CD4-positive, alpha-beta T cell treated with Interleukin-21 for 1 hour (primary cell): ENCODE measurements at regions not wholly inside any gene's neighbourhood (a gene's known extent, or its start where the extent isn't known, plus 50 kb on each side); places are given as distances from the start of the nearest gene placed in this dataset.

Experiments used
- DNase-seq: peaks from one replicate; pipeline ENCODE4 v3.0.0-alpha.2; 2020

DNA sequence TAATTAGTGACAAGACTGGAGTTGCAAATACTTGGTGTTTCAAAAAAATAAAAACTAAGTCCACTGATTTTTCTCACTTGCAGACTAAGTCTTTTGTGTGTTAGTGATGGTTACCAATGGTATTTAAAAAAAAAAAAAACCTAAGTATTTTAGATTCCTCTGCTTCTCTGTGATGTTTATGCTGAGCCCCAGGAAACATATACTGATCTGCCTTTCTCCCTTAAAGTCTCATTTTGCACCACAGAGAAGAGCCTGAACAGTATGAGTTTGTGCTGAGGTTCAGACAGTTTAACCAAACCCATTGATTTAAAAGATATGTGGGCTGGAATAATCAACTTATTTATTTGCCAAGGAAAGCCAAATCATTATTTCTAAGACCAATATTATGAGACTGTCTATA is 1305.0 kb downstream of the PCDH18 start:
- no peak for DNase-seq

DNA sequence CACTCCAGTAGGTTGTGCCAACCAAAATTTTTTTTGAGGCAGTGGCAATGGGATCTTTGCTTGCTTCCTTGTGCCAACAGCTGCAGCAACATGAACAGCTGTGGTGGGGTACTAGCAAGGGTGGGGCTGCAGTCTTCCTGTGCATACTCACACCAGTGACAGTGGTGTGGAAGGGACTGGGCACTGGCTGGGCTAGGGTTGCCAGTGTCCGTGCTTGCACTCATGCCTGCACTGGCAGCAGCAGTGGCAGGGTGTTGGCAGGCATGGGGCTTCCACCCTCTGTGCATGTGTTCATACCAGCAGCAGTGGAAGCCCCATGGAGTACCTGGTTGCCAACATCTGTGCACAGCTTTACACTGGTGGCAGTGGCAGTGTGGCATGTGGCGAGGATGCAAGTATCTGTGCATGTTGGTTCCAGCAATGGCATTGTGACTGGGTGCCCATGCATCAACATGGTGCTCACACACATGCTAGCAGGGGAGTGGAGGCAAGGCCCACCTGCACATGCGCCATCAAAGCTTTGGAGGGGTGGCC is 1312.6 kb downstream of the PCDH18 start:
- no peak for DNase-seq

DNA sequence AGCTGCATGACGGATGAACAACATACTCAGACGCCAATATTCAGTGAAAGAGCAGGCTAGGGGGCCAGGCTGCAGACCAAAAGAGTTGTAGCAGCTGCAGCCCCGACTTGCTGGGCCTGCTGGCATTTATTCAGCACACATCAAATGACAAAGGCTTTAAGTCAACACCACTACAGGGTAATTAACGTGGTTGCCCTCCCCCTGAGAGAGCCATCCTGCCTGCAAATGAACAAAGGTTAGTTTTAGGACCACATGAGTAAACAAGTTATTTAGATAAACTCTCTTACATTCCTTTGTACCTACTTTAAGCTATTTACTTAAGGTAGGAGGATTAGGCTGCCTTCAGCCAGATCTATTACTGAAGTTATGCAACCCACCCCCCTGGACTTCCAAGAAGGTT is 1329.1 kb downstream of the PCDH18 start:
- DNase-seq = no peak

DNA sequence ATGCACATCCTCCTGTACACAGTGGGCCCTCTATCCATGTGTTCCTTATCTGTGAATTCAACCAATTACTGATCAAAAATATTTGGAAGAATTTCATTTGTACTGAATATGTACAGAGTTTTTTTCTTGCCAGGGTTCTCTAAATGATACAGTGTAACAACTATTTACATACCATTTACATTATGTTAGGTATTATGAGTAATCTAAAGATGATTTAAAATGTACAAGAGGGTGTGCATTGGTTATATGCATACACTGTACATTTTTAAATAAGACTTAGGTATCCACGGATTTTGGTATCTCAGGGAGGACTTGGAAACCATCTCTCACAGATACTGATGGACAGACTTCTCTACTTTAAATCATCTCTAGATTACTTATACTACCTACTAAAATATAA is 1333.9 kb downstream of the PCDH18 start:
- no peak for DNase-seq

DNA sequence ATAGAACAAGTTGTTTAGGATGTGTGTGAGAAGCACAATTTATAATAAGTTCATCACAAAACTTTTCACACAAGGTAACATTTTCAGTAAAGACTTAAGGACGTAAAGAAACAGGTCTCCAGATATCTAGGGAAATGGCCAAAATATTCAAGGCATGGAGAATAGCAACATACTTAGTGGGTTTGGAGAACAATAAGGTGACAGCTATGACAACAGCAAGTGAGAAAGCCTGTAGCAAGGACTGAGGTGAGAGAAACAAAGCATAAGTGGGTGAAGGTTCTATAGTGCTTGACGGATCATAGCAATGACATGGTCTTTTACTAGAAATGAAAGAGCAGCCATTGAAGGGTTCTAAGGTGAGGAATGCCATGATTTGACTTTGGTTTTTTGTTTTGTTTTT is 1337.3 kb downstream of the PCDH18 start:
- no peak for DNase-seq

DNA sequence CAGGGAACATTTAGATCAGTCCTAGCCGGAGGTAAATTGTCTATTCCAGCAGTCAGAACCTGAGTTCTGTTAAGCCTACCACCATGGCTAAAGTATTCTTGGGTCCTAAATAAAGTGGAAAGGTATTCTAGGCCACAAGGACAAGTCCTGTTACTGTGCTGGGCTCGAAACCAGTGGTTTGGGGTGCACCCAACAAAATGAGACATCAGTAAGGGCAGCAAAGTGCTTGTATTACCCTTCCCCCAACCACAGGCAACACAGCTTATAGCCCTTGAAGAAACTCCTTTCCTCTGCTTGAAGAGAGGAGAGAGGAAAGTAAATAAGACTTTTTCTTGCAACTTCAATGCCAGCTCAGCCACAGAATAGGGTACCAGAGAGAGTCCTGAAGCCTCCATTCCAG is 1345.6 kb downstream of the PCDH18 start:
- DNase-seq = no peak

DNA sequence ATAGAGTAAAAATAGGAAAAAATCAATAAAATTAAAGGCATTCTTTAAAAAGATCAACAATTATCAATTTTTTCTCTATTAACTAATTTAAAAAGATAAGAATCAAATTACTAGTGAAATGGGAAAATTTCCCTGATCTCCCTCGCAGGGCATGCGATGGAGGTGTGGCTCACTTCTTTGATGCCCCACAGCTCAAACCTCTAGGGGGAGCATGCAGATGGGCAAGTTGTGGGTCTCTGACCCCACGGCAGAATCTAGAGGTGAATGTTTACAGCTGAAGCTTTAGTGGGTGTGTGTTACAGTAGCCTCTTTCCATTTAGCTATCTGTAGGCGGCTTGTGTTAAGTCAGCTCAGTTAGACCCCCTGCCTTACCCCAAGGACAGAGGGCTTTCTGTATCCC is 1348.8 kb downstream of the PCDH18 start:
- DNase-seq = no peak

DNA sequence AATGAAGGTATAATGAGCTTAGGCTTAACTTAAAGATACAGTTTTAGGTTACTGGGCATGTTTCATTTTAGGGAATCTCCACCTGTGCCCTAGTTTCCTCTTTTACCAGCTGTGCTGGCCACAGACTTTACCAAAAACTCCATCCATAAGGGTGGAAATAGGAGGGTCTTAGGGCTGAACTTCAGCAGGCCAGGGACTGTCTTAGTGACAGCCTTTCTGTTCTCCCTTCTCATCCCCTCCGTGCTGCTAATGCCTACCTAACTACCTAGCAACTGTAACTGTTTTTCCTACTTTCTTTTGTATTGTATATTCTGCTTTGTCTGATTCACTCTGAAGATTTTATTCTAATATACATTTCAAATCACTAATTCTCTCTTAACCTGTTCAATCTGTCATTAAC is 1375.3 kb downstream of the PCDH18 start:
- DNase-seq = no peak

DNA sequence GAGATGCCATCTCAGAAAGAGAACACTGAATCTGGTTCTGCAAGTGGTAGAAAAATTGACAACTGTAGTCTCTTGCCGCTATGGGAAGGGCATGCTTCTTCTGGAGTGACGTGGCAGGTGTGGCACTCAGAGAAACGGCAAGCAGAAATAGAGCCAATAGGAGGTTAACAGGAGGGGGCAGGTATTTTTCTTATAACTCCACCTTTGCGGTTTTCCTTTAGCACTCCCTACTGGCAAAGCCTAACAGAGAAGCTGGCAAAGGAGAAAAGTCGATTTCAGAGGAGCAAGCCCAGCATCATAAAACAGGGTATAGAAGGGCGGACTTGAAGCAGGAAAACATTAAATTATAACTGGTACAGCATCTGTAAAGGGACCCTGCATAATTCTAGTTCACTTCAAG is 1382.2 kb downstream of the PCDH18 start:
- DNase-seq = no peak

DNA sequence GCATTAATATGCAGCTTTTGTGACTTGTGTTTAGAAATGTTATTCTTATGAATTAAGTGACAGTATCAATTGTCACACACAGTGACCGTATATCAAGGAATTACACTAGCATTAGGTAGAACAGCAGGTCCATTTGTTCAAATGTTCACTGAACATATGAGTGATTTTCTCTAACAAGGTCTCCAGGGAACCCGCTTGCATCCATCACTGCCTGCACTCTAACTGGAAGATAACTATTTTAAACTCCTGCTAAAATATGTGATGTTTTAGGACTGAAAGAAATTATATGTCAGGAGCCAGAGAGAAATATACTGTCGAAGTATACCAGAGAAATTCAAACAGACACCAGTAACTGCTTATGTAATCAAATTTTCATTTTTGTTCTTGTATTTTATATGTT is 1395.7 kb downstream of the PCDH18 start:
- DNase-seq = no peak

DNA sequence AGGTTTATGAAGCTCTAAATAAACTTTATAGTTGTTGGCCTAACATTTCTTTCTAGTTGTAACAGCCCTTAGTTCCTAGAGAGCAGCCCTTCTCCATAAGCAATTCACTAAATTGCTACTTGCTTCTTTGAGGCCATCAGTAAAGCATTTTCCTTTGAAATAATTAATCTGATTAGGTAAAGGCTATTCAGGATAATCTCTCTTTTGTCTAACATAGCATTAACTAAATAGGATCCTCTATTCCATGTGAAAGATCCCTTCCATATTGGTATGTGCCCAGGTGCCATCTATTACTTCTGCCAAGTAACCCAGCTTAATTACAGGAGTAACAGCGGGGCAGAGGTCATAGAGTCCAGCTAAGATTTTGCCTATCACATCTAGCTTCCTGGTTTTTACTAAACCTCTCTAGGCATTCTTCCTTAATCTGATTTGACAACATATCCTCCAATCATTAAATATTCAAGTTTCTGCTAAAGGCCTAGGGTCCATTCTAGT is 1408.0 kb downstream of the PCDH18 start:
- no peak for DNase-seq

DNA sequence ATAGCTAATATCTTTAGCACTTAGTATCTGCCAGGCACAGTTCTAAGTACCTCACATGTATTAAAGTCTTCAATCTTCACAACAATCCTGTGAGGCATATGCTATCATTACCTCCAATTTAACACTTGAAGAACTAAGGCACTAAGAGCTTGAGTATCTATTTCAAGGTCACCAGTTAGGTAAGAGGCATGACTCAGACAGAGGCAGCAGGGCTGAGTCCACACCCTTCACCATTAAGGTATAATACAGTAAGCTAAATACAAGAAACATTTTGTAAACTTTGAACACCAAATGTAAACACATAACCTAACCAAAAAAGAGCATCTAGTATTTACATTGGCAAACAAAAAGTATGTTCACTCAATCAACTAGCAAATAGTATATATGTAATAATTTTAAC is 1410.9 kb downstream of the PCDH18 start:
- DNase-seq = no peak

DNA sequence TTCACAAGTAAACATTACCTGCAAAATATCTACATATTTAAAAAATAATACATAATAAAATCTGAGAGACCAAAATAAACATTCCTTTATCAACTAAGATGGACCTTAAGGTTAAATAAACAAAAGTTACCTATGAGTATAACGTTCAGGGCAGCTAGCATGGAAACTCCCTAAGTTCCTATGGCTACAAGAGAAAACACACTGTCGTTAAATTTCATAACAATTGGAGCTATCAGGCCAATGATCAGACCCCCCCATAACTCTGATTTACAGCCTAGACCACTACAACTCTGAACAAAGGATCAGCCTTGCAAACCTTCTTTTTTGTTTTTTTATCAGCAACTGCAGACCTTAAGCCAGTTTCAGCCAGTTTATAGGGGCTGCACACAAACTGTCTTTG is 1418.4 kb downstream of the PCDH18 start:
- DNase-seq = no peak

DNA sequence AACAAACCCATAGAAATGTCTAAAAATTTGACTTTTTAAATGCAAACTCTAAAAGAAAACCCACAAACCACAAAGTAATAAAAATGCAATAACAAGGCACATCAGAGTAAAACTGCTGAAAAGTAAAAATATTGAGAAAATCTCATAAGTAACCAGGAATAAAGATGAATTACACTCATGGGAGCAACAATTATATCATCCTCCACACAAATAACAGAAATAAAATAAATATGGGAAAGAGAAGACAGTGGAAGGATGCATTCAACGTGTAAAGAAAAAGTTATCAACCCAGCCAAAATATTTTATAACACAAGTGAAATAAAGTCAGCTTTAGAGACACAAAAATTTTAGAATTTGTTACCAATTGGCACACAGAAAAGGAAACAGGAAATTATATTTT is 1420.2 kb downstream of the PCDH18 start:
- DNase-seq = no peak

DNA sequence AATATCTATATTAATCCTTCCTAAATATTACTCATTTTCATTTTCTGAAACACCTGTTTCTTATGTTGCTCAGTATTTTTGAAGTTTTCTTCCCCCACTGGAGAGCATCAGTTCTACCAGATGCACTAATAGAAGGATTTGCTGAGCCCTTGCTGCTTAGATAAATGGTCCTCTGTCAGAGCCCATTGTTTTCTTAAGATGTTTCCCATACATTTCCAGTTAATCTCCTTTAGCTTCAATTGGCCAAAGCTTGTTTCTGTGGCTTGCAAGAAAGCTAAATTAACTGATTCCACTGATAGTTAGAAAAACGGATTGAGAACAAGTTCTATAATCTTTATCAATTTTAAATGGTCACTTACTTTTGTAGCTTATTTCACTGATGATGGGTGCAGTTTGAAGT is 1425.5 kb downstream of the PCDH18 start:
- DNase-seq = no peak

DNA sequence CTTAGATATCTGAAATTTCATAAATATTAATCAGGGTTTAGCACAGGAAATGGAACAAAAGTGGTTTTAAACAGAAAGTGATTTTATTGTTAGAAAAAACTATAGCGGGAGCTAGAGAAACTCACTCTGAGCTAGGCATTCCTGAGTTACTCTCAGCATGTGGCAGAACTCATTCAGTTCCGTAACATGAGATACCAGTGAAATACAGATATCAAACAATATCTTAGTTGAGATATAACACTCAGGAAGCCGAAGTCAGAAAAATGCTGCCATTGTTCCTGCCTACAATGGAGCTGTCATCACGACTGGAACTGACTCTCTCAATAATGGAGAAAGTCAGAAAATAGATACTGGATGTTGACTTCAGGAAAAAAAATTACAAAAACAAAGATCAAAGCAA is 1428.7 kb downstream of the PCDH18 start:
- DNase-seq = no peak

DNA sequence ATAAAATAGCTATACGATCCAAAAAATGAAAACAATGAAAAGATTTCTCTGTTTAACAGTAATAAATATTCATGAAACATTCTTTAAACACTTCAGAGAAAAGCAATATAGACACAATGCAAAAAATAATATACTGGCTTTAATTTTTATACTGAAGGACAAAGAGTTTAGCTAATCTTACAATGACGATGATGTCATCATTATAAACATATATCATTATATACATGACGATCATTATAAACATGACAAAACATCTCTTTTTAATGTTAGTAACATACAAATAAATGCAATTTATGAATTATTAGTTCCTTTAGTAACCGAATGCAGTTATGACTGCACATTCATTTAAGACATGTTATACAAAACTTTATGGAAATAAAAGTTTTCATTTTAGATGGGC is 1434.6 kb downstream of the PCDH18 start:
- DNase-seq = no peak

DNA sequence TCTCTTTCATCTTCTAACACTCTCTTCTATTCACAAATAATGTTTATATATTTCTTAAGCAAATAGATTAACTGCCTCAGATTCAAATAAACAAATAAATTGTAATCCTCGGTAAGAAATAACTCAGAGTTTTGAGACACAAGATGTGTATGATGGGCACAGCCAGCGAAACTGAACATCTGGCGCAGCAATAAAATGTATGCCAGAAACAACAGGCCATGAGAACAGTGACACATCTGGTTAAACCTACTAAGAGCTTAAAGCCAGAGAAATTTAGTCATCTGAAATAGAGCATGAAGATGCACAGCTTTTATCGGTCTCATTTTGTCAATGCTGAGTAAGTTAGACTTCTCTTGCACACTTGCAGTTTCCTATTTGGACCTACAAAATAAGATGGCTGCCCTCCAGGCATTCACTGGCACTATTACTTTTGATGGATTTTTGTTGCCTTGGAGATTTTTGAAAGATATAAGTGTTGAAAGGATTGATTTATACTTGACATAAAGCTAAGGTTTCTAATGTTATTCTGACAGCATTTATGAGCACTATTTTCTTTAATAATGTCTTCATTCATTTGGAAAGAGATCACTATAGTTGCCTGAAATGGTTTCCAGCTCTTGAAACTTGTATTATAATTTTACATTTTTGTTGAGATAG is 1444.0 kb downstream of the PCDH18 start:
- DNase-seq = no peak

DNA sequence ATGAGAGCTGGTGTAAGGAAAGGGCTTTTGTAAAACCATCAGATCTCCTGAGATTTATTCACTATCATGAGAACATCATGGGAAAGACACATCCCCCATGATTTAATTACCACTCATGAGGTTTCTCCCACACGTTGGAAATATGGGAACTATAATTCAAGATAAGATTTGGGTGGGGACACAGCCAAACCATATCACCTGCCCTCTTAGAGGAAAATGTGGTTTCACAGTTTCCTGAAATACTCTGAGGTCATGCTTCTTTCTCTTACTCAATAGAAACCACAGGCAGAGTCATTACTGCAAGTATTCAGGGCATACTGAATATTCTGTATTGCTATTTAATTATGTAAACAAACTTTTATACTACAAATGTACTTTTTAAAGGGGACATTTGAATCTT is 1453.3 kb downstream of the PCDH18 start:
- no peak for DNase-seq

DNA sequence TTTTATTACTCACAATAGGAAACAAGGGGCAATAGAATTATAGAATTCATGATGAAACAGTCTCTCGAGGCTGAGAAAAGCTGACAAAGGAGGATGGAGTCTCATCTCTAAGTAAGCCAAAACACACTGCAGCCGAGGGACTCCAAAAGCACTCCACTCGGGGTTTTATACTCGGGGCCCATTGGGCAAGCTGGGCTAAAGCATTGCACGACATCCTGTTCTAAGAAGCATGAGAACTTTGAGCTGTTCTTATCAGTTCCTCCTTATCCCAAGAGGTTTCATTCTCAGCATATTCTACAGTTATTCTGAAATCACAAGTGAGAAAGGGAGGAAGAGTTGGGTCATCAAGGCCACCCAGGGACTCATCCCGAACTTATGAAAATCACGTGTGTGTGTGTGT is 1475.5 kb downstream of the PCDH18 start:
- DNase-seq = no peak

DNA sequence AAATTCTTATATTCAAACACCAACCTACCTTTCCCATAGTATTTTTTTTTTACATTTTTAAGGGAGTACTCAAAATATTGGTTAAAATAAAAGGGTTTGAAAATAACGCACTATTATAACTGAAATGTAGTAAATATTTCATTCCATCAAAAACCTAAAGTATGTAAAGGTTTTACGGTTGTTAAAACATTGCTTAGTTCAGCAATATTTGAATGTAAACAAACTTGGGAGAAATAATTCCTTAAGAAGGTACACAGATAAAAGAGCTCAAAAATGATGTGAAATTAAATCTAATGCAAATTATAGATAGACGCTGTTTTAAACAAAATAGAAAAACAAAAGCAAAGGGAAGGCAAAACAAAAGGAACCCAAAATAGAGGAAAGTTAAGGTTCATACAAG is 1476.9 kb downstream of the PCDH18 start:
- no peak for DNase-seq

DNA sequence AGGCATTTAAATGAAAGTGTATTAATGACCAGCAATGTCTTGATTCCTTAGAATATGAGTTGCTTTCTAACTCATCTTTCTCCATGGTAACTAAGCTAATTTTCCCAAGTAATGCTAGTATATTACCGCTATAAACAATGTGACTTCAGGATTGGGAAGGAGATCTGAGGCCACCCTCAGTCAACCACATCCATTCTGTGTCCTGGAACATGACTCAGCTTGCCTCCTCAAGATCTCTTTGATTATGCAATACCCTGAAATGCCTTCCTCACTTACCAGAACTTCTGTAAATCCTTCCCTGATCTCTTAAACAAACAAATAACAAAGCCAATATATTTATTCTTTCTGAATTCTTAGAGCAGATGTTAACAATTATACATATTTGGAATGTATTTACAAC is 1495.5 kb downstream of the PCDH18 start:
- no peak for DNase-seq

DNA sequence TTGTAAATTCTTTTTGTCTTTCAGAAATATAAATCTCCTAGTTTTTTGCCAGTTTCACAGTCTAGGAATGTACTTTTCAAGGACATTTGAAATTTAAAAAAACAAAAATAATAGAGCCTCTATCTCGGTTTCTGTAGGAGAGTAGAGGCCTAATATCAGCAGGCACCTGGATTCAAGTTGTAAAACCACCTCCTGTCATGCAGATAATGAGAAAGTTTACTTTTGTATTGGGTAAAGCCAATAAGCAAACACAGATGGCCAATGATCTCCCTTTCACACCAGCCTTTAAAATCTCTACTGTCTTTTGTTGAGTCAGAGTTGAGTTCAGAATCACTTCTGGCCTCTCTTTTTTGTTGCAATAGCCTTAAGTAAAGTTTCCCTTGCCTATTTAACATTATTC is 1499.9 kb downstream of the PCDH18 start:
- no peak for DNase-seq

DNA sequence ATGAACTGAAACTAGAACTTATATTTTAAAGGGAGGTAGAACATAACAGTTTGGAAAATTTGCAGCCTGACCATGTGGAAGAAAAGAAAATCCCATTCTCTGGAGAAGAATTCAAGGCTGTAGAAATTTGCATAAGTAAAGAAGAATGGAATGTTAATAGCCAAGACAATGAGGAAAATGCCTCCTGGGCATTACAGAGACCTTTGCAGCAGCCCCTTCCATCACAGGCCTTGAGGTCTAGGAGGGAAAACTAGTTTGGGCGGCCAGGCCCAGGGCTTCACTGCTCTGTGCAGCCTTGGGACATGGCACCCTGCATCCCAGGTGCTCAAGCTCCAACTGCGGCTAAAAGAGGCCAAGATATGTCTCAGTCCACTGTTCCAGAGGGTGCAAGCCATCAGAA is 1506.8 kb downstream of the PCDH18 start:
- no peak for DNase-seq

DNA sequence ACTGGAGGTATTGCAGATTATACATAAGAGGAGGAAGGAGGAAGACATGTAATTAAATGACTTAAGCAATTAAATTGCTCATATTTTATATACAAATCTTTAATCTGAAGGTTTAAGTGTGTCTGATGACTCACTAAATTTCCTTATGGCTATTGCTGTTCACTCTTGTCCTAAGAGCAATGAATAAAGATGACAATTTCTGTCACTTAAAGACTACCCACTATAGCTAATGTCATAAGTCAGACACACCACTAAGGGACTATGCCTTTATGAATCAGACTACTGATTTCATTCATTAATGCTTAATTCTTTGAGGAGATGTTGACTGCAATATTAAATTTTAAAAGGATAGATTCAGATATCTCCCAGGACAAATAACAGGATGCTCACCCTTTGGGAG is 1514.7 kb downstream of the PCDH18 start:
- DNase-seq = no peak
